ENCODE measurements at regions not wholly inside any gene's neighbourhood (a gene's known extent, or its start where the extent isn't known, plus 50 kb on each side); places are given as distances from the start of the nearest gene placed in this dataset.

- TF ChIP-seq, protein P1, sequence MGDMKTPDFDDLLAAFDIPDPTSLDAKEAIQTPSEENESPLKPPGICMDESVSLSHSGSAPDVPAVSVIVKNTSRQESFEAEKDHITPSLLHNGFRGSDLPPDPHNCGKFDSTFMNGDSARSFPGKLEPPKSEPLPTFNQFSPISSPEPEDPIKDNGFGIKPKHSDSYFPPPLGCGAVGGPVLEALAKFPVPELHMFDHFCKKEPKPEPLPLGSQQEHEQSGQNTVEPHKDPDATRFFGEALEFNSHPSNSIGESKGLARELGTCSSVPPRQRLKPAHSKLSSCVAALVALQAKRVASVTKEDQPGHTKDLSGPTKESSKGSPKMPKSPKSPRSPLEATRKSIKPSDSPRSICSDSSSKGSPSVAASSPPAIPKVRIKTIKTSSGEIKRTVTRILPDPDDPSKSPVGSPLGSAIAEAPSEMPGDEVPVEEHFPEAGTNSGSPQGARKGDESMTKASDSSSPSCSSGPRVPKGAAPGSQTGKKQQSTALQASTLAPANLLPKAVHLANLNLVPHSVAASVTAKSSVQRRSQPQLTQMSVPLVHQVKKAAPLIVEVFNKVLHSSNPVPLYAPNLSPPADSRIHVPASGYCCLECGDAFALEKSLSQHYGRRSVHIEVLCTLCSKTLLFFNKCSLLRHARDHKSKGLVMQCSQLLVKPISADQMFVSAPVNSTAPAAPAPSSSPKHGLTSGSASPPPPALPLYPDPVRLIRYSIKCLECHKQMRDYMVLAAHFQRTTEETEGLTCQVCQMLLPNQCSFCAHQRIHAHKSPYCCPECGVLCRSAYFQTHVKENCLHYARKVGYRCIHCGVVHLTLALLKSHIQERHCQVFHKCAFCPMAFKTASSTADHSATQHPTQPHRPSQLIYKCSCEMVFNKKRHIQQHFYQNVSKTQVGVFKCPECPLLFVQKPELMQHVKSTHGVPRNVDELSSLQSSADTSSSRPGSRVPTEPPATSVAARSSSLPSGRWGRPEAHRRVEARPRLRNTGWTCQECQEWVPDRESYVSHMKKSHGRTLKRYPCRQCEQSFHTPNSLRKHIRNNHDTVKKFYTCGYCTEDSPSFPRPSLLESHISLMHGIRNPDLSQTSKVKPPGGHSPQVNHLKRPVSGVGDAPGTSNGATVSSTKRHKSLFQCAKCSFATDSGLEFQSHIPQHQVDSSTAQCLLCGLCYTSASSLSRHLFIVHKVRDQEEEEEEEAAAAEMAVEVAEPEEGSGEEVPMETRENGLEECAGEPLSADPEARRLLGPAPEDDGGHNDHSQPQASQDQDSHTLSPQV (IDR thresholded peaks at IDR 0.05), result no peak
- TF ChIP-seq TRIM24 (IDR thresholded peaks at IDR 0.05) (no peak), SMAD3 (CRISPR knock-in tag; conservative IDR thresholded peaks at IDR 0.05) (no peak), SNRNP70 (optimal IDR thresholded peaks at IDR 0.05; ENCODE audit: low read depth, low read length) (no peak), ZBTB1 (CRISPR knock-in tag; IDR thresholded peaks at IDR 0.05; ENCODE audit: borderline replicate concordance, low read depth) (no peak), NR1H2 (CRISPR knock-in tag; IDR thresholded peaks at IDR 0.05) (no peak), ZNF384 (IDR thresholded peaks at IDR 0.05; ENCODE audit: low read depth, low read length) (no peak), GABPA (tag; conservative IDR thresholded peaks at IDR 0.05; ENCODE audit: low read depth) (no peak), FOXP1 (CRISPR knock-in tag; IDR thresholded peaks at IDR 0.05) (no peak), ZNF431 (CRISPR knock-in tag; IDR thresholded peaks at IDR 0.05) (no peak), KLF10 (CRISPR knock-in tag; IDR thresholded peaks at IDR 0.05) (no peak)
- Histone ChIP-seq H3K4me1 (replicated peaks in 1 of 2; ENCODE audit: control insufficient read depth in 2 of 2, insufficient read depth in 2 of 2, low read length in 2 of 2) (no peaks in the 10 kb centered on the region), H3K27ac (ENCODE audit: extremely low read depth, low read depth, low read length) (no peak overlapping the region), H3K9ac (ENCODE audit: insufficient read depth in 1 of 2, low read depth in 2 of 2, low read length in 2 of 2) (no peak overlapping the region), H3K9me1 (ENCODE audit: control insufficient read depth, insufficient read depth, low read length) (no peaks in the 10 kb centered on the region), H3K79me2 (ENCODE audit: control insufficient read depth, insufficient read depth, low read length) (no peaks in the 10 kb centered on the region), H3K4me3 (no peak overlapping the region), H3K9me3 (replicated peaks; ENCODE audit: control insufficient read depth, insufficient read depth, low read depth, low read length) (no peaks in the 10 kb centered on the region), H4K20me1 (replicated peaks; ENCODE audit: control insufficient read depth, insufficient read depth, low read length) (no peaks in the 10 kb centered on the region), H2AFZ (ENCODE audit: low read depth, low read length) (no peak overlapping the region), H3K4me2 (ENCODE audit: insufficient read depth, low read length) (no peak overlapping the region), H3K36me3 (ENCODE audit: control insufficient read depth, insufficient read depth, low read length) (no peaks in the 10 kb centered on the region), H3K27me3 (ENCODE audit: control insufficient read depth in 2 of 2, insufficient read depth in 2 of 2, low read length in 2 of 2) (peaks cover 0 to 6% of the 10 kb centered on the region in 2 experiments; a peak in 2 of 5 replicates)
- CTCF ChIA-PET (ENCODE audit: low intra/inter-chr PET ratio), result interaction anchor here (0.6 kb wide), 1 partner anchor 82 kb away, joined by 3 read pairs; no protein-coding TSS in a partner anchor
- POLR2A ChIA-PET, result interaction anchor here (0.6 to 0.7 kb wide), 2 partner anchors 35 to 608 kb away, joined by 3 to 4 read pairs; no protein-coding TSS in a partner anchor
- BruUV-seq (replicated peaks), result no TSS peak
- in situ Hi-C loops (cut with MboI) (no loop called here), intact Hi-C loops (cut with micrococcal nuclease) (no loop called here)
- DNase-seq (ENCODE audit: extremely low read depth in 1 of 4, low spot score in 3 of 4) (no peak), FAIRE-seq (no peak), ATAC-seq (no peak)
- WGBS (ENCODE audit: insufficient coverage, low coverage, missing lambda C conversion rate), result 0% methylated on average over 5 of the region's 5 CpGs
Measured at GRCh38 chr2:128836559-128837100, 518.0 kb upstream of the HS6ST1 start.
